ENCODE measurements at regions not wholly inside any gene's neighbourhood (a gene's known extent, or its start where the extent isn't known, plus 50 kb on each side); places are given as distances from the start of the nearest gene placed in this dataset.
"Not testable (repeated sequence)": the region's sequence is repeated elsewhere in the genome, so short reads cannot be mapped to it uniquely, and the experiment has no call there.

DNA sequence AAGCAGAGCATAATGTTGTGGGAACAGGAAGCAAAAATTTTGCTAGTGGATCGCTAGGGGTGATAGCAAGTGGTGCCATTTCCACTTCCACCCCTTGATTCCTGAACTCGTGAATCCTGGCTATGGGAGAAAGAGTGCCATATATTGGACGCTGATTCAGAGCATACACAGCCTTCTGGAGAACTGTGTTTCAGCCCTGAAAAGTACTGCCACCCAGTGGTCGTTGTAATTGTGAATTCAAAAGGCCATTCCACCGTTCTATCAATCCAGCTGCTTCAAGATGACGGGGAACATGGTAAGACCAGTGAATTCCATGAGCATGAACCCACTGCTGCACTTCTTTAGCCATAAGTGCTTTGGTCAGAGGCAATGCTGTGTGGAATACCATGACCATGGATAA, 1559.4 kb downstream of the PCDH19 start:
- DNase-seq (ENCODE audit: low read depth in 1 of 2, low spot score in 2 of 2); H2AK5ac ChIP-seq (ENCODE audit: low read depth, low read length); H2BK15ac ChIP-seq (ENCODE audit: low read length); H3K18ac ChIP-seq (ENCODE audit: extremely low read depth, low read length); H3K56ac ChIP-seq (replicated peaks; ENCODE audit: insufficient read length, low read depth, low read length); H3K23me2 ChIP-seq (ENCODE audit: low read depth, low read length); CTCF ChIA-PET (ENCODE audit: partially characterized antibody); H3K27ac ChIP-seq (ENCODE audit: low read depth, low read length); H3K4ac ChIP-seq (replicated peaks; ENCODE audit: insufficient read length, low read depth, low read length); POLR2A ChIA-PET (ENCODE audit: partially characterized antibody); H3K9ac ChIP-seq (replicated peaks in 1 of 4; ENCODE audit: extremely low read depth in 1 of 4, low read depth in 3 of 4, low read length in 3 of 4); H2BK5ac ChIP-seq (ENCODE audit: low read depth, low read length); H2AFZ ChIP-seq (ENCODE audit: low read length); H4K91ac ChIP-seq (replicated peaks; ENCODE audit: insufficient read length, low read length); H2BK12ac ChIP-seq (ENCODE audit: low read depth, low read length); H3K23ac ChIP-seq (ENCODE audit: insufficient read length); H3K14ac ChIP-seq (ENCODE audit: insufficient read length); H3K4me2 ChIP-seq (ENCODE audit: insufficient read depth in 1 of 2, low read depth in 2 of 2, low read length in 2 of 2); H2BK20ac ChIP-seq (ENCODE audit: low read length); H3K79me1 ChIP-seq (ENCODE audit: low read depth, low read length); H3K4me3 ChIP-seq (ENCODE audit: extremely low read depth in 1 of 4, insufficient read depth in 2 of 4, low read depth in 3 of 4, low read length in 4 of 4); H2BK120ac ChIP-seq (replicated peaks; ENCODE audit: low read depth, low read length); H4K20me1 ChIP-seq (replicated peaks in 1 of 2; ENCODE audit: control insufficient read depth in 1 of 2, insufficient read depth in 2 of 2, low read length in 2 of 2); H3K36me3 ChIP-seq (ENCODE audit: control insufficient read depth in 2 of 4, insufficient read depth in 4 of 4, low read length in 3 of 4); H4K5ac ChIP-seq (ENCODE audit: insufficient read length, low read depth, low read length); H3K9me3 ChIP-seq (ENCODE audit: insufficient read depth in 2 of 2, low read depth in 1 of 2, low read length in 1 of 2); H3K79me2 ChIP-seq (ENCODE audit: control insufficient read depth in 1 of 2, insufficient read depth in 2 of 2, low read length in 2 of 2); FAIRE-seq; H3K4me1 ChIP-seq (replicated peaks in 1 of 4; ENCODE audit: control insufficient read depth in 3 of 4, insufficient read depth in 4 of 4, low read length in 3 of 4); H3K27me3 ChIP-seq (replicated peaks in 1 of 4; ENCODE audit: control insufficient read depth in 3 of 4, extremely low read depth in 1 of 4, insufficient read depth in 3 of 4, low read length in 3 of 4); H4K8ac ChIP-seq (ENCODE audit: extremely low read depth, insufficient read depth, low read length): not testable (repeated sequence)
- TF ChIP-seq CTCF (IDR thresholded peaks at IDR 0.05; ENCODE audit: control extremely low read depth in 1 of 3, insufficient read depth in 1 of 3, low read depth in 1 of 3, low read length in 3 of 3), result peak in 2 of 3 experiments; percentile 13 to 25; a peak in 2 of 4 replicates
- TF ChIP-seq RAD21 (IDR thresholded peaks at IDR 0.05 in 1 of 2, conservative IDR thresholded peaks at IDR 0.05 in 1 of 2; ENCODE audit: low read depth in 2 of 2, low read length in 2 of 2), result peak; percentile 38 to 52
- 68% methylated on average over 5 of the region's 6 CpGs; no CpG with 5 or more reads in 1 of the 2 experiments for WGBS, 2 experiments (ENCODE audit: extremely low coverage in 1 of 2, insufficient coverage in 1 of 2, insufficient read length in 1 of 2, insufficient replicate concordance in 2 of 2, low coverage in 1 of 2, low lambda C conversion rate in 2 of 2, missing lambda C conversion rate in 1 of 2)

All from H1 (cell line).